SK-N-SH (cell line): ENCODE measurements at regions not wholly inside any gene's neighbourhood (a gene's known extent, or its start where the extent isn't known, plus 50 kb on each side); places are given as distances from the start of the nearest gene placed in this dataset.

Experiments used
- CTCF ChIA-PET: fragments of 300-600, 350-600 bp; formaldehyde crosslinking; extraction: SDS; loops from one replicate; lab custom pipeline; 2021; lab: Yijun Ruan, JAX
- POLR2A ChIA-PET: fragments of 350-600 bp; sonication (Branson Sonifier 250); formaldehyde crosslinking; extraction: SDS; loops from one replicate; lab custom pipeline; 2020; ENCODE audit warnings: antibody characterized with exemption, inconsistent platforms; lab: Yijun Ruan, JAX
- DNase-seq: peaks from one replicate; pipeline ENCODE4 v3.0.0; 2012
- H2AFZ ChIP-seq: fragments of 200-600 bp; sonication (generic); 2 replicates; pipeline ENCODE4 v1.8.1; 2016; ENCODE audit warnings: antibody characterized with exemption, mild to moderate bottlenecking, low read depth
- H3F3A ChIP-seq: fragments of 200-600 bp; sonication (generic); replicated peaks from 2 replicates; pipeline ENCODE3; 2016; ENCODE audit warnings: antibody characterized with exemption, mild to moderate bottlenecking; ENCODE audit not compliant: insufficient read depth
- H3K27ac ChIP-seq, 2 experiments: fragments of 200-500 bp in 1 of 2; fragments of 200-600 bp in 1 of 2; sonication (Bioruptor generic) in 1 of 2; sonication (generic), shearing (Covaris generic) in 1 of 2; 2 replicates each; pipeline versions ENCODE4 v1.5.1 to v1.6.1; 2014 to 2016; ENCODE audit warnings: low read depth in 2 of 2, inconsistent platforms in 1 of 2, low read length in 1 of 2, mild to moderate bottlenecking in 1 of 2, mixed read lengths in 1 of 2
- H3K27me3 ChIP-seq: fragments of 200-600 bp; sonication (generic), shearing (Covaris generic); 2 replicates; pipeline ENCODE4 v1.6.1; 2016; ENCODE audit warnings: mixed run types; ENCODE audit not compliant: insufficient read depth
- H3K36me3 ChIP-seq, 2 experiments: fragments of 200-500 bp in 1 of 2; fragments of 200-600 bp in 1 of 2; sonication (Bioruptor generic) in 1 of 2; sonication (generic) in 1 of 2; replicated peaks in 1 of 2; 2 replicates each; pipeline versions ENCODE3 to v1.5.1; 2014 to 2016; ENCODE audit warnings: low read length in 1 of 2, mild to moderate bottlenecking in 1 of 2; ENCODE audit not compliant: insufficient read depth in 2 of 2, control insufficient read depth in 1 of 2
- H3K4me1 ChIP-seq, 2 experiments: fragments of 200-500 bp in 1 of 2; fragments of 200-600 bp in 1 of 2; sonication (Bioruptor generic) in 1 of 2; sonication (generic), shearing (Covaris generic) in 1 of 2; 2 replicates each; pipeline versions ENCODE4 v1.5.1 to v1.6.1; 2014 to 2016; ENCODE audit warnings: low read depth in 1 of 2, low read length in 1 of 2, mixed run types in 1 of 2; ENCODE audit not compliant: insufficient read depth in 2 of 2, control insufficient read depth in 1 of 2
- H3K4me2 ChIP-seq: fragments of 200-600 bp; sonication (generic), shearing (Covaris generic); 2 replicates; pipeline ENCODE4 v1.6.1; 2017; ENCODE audit warnings: mixed run types
- H3K4me3 ChIP-seq, 2 experiments: fragments of 200-500 bp in 1 of 2; fragments of 200-600 bp in 1 of 2; sonication (Bioruptor generic) in 1 of 2; sonication (generic), shearing (Covaris generic) in 1 of 2; 2 replicates each; pipeline versions ENCODE4 v1.5.1 to v1.8.1; 2014 to 2016; ENCODE audit warnings: low read depth in 2 of 2, inconsistent platforms in 1 of 2, low read length in 1 of 2, mild to moderate bottlenecking in 1 of 2, mixed read lengths in 1 of 2, moderate library complexity in 1 of 2
- H3K79me2 ChIP-seq: fragments of 200-600 bp; sonication (generic); 2 replicates; pipeline ENCODE4 v1.8.1; 2017; ENCODE audit warnings: mild to moderate bottlenecking; ENCODE audit not compliant: insufficient read depth
- H3K9ac ChIP-seq: fragments of 200-600 bp; sonication (generic); 2 replicates; pipeline ENCODE4 v1.6.1; 2017; ENCODE audit warnings: mixed run types
- H3K9me2 ChIP-seq: fragments of 200-600 bp; sonication (generic); 2 replicates; pipeline ENCODE4 v1.6.1; 2017; ENCODE audit warnings: mixed run types
- H3K9me3 ChIP-seq: fragments of 200-600 bp; sonication (generic); 2 replicates; pipeline ENCODE4 v1.6.1; 2017; ENCODE audit warnings: mixed run types, mild to moderate bottlenecking, moderate library complexity
- H4K20me1 ChIP-seq: fragments of 200-600 bp; sonication (generic); 2 replicates; pipeline ENCODE4 v1.6.1; 2017; ENCODE audit warnings: mild to moderate bottlenecking, mixed run types; ENCODE audit not compliant: insufficient read depth
- EP300 ChIP-seq, 2 experiments: IDR thresholded peaks; 2 replicates each; pipeline versions ENCODE4 v1.4.0 to v1.6.1; 2012; ENCODE audit warnings: borderline replicate concordance in 1 of 2, low read depth in 1 of 2, low read length in 1 of 2
- EZH2phosphoT487 ChIP-seq: fragments of 200-600 bp; sonication (generic); IDR thresholded peaks from 2 replicates; pipeline ENCODE4 v1.6.1; 2017; ENCODE audit warnings: low read depth, mixed run types, mild to moderate bottlenecking, antibody characterized with exemption, moderate library complexity, borderline replicate concordance
- FOXJ3 ChIP-seq: sonication (generic); formaldehyde crosslinking; IDR thresholded peaks from 2 replicates; pipeline ENCODE4 v1.5.1; 2020; ENCODE audit warnings: mild to moderate bottlenecking, missing genetic modification reagents
- JUND ChIP-seq: IDR thresholded peaks from 2 replicates; pipeline ENCODE4 v1.4.0; 2012
- MAX ChIP-seq: IDR thresholded peaks from 2 replicates; pipeline ENCODE4 v1.4.0; 2012; ENCODE audit warnings: low read depth
- MEF2A ChIP-seq: IDR thresholded peaks from 2 replicates; pipeline ENCODE4 v1.4.0; 2012; ENCODE audit warnings: low read depth, borderline replicate concordance
- MXI1 ChIP-seq: IDR thresholded peaks from 2 replicates; pipeline ENCODE4 v1.6.1; 2012; ENCODE audit warnings: mild to moderate bottlenecking, low read depth, low read length, improper control_type of control experiment
- NFIC ChIP-seq: IDR thresholded peaks from 2 replicates; pipeline ENCODE4 v1.4.0; 2012; ENCODE audit warnings: borderline replicate concordance
- PBX3 ChIP-seq: IDR thresholded peaks from 2 replicates; pipeline ENCODE4; 2012
- RCOR1 ChIP-seq: fragments of 150-350 bp; IDR thresholded peaks from 2 replicates; pipeline ENCODE4 v1.6.1; 2017; ENCODE audit warnings: antibody characterized with exemption, low read length
- REST ChIP-seq: IDR thresholded peaks from 2 replicates; pipeline ENCODE4 v1.6.1; 2012; ENCODE audit warnings: mild to moderate bottlenecking, low read depth, low read length, moderate library complexity
- SIN3A ChIP-seq: IDR thresholded peaks from 2 replicates; pipeline ENCODE4 v1.6.1; 2012; ENCODE audit warnings: low read depth, mild to moderate bottlenecking, low read length, moderate library complexity, borderline replicate concordance
- TAF1 ChIP-seq: IDR thresholded peaks from 2 replicates; pipeline ENCODE4 v1.6.1; 2012; ENCODE audit warnings: low read depth, mild to moderate bottlenecking, low read length, moderate library complexity, borderline replicate concordance
- TCF12 ChIP-seq: IDR thresholded peaks from 2 replicates; pipeline ENCODE4 v1.4.0; 2012
- YY1 ChIP-seq: IDR thresholded peaks from 2 replicates; pipeline ENCODE4 v1.4.0; 2012; ENCODE audit warnings: low read depth, mild to moderate bottlenecking
- ZBTB33 ChIP-seq: IDR thresholded peaks from 2 replicates; pipeline ENCODE4 v1.4.0; 2012; ENCODE audit warnings: low read depth, borderline replicate concordance
- WGBS: methylation state at CpG from one replicate; pipeline ENCODE4 v1.1.6; 2017; ENCODE audit warnings: low lambda C conversion rate; 5-methylcytosine and 5-hydroxymethylcytosine counted together

- DNase-seq = no peak
- no peaks in the 10 kb centered on the region for H3K79me2 ChIP-seq
- POLR2A ChIA-PET = no interaction called here
- H3F3A ChIP-seq = no peaks in the 10 kb centered on the region
- H3K4me3 ChIP-seq = no peak overlapping the region
- H3K4me1 ChIP-seq = no peaks in the 10 kb centered on the region
- CTCF ChIA-PET = no interaction called here
- H3K9me3 ChIP-seq = no peaks in the 10 kb centered on the region
- no peak overlapping the region for H3K9ac ChIP-seq
- no peak overlapping the region for H3K27ac ChIP-seq
- no peaks in the 10 kb centered on the region for H3K36me3 ChIP-seq
- H4K20me1 ChIP-seq = no peaks in the 10 kb centered on the region
- WGBS = 37% methylated on average over 3 of the region's 3 CpGs
- no peak overlapping the region for H3K4me2 ChIP-seq
- TF ChIP-seq MAX (no peak), PBX3 (no peak)
- no peaks in the 10 kb centered on the region for H3K27me3 ChIP-seq
- H2AFZ ChIP-seq = no peak overlapping the region
- H3K9me2 ChIP-seq = no peaks in the 10 kb centered on the region
These were observed 144.0 kb upstream of the NANOGP8 start for GRCh38 chr15:35229085-35229484.

GRCh38 chr15:35218215-35218614, 133.1 kb upstream of the NANOGP8 start:
- TF ChIP-seq EZH2phosphoT487 (no peak), RCOR1 (no peak)
- TF ChIP-seq, all 33 proteins: peak for 0
- H3K9ac ChIP-seq = no peak overlapping the region
- no peaks in the 10 kb centered on the region for H3K36me3 ChIP-seq
- H3K9me2 ChIP-seq = no peaks in the 10 kb centered on the region
- H3K9me3 ChIP-seq = no peaks in the 10 kb centered on the region
- no peaks in the 10 kb centered on the region; a peak in 1 of 4 replicates for H3K4me1 ChIP-seq
- DNase-seq = no peak
- H3K27ac ChIP-seq = no peak overlapping the region
- H3K4me2 ChIP-seq = no peak overlapping the region
- no peaks in the 10 kb centered on the region for H3K27me3 ChIP-seq
- H3K79me2 ChIP-seq = no peaks in the 10 kb centered on the region
- CTCF ChIA-PET = no interaction called here
- no peak overlapping the region for H2AFZ ChIP-seq
- POLR2A ChIA-PET = no interaction called here
- no peaks in the 10 kb centered on the region for H4K20me1 ChIP-seq
- WGBS = 87% methylated on average over 1 of the region's 1 CpG
- H3K4me3 ChIP-seq = no peak overlapping the region
- H3F3A ChIP-seq = no peaks in the 10 kb centered on the region

- no peak overlapping the region for H3K9ac ChIP-seq
- H3K4me3 ChIP-seq = no peak overlapping the region
- no peaks in the 10 kb centered on the region for H4K20me1 ChIP-seq
- H3K9me3 ChIP-seq = no peaks in the 10 kb centered on the region
- H3K79me2 ChIP-seq = no peaks in the 10 kb centered on the region
- no peaks in the 10 kb centered on the region for H3F3A ChIP-seq
- no peak overlapping the region for H3K4me2 ChIP-seq
- H2AFZ ChIP-seq = no peak overlapping the region
- H3K4me1 ChIP-seq = no peaks in the 10 kb centered on the region; a peak in 1 of 4 replicates
- H3K27me3 ChIP-seq = no peaks in the 10 kb centered on the region
- no peaks in the 10 kb centered on the region for H3K36me3 ChIP-seq
- H3K27ac ChIP-seq = no peak overlapping the region
- DNase-seq = no peak
- H3K9me2 ChIP-seq = no peaks in the 10 kb centered on the region
- CTCF ChIA-PET = no interaction called here
- POLR2A ChIA-PET = no interaction called here
- TF ChIP-seq REST = no peak
- TF ChIP-seq JUND = no peak
- no peak for TF ChIP-seq ZBTB33
- TF ChIP-seq NFIC = no peak
- TF ChIP-seq EP300 (IDR thresholded peaks at IDR 0.05; ENCODE audit: borderline replicate concordance in 1 of 2, low read depth in 1 of 2, low read length in 1 of 2) = no peak
- TF ChIP-seq RCOR1 = no peak
- no peak for TF ChIP-seq TCF12
- TF ChIP-seq SIN3A = no peak
- TF ChIP-seq FOXJ3 (CRISPR knock-in tag) = no peak
- no peak for TF ChIP-seq YY1
- no peak for TF ChIP-seq MEF2A
- no peak for TF ChIP-seq TAF1
- TF ChIP-seq MAX = no peak
- TF ChIP-seq EZH2phosphoT487 = no peak
- TF ChIP-seq MXI1 = no peak
These were observed 130.0 kb upstream of the NANOGP8 start for GRCh38 chr15:35215093-35215492.
